Mesendoderm (in vitro differentiated cells): ENCODE measurements at regions not wholly inside any gene's neighbourhood (a gene's known extent, or its start where the extent isn't known, plus 50 kb on each side); places are given as distances from the start of the nearest gene placed in this dataset.

Experiments used
- DNase-seq: peaks from one replicate; pipeline ENCODE4 v3.0.0; 2013
- H2AK5ac ChIP-seq: 2 replicates; pipeline ENCODE4 v1.6.1; 2013; ENCODE audit warnings: low read length, inconsistent platforms
- H2BK120ac ChIP-seq: 2 replicates; pipeline ENCODE4 v1.6.1; 2013; ENCODE audit warnings: low read depth, mild to moderate bottlenecking, low read length, moderate library complexity, mixed read lengths
- H2BK15ac ChIP-seq: replicated peaks from 2 replicates; pipeline ENCODE4 v1.6.1; 2013; ENCODE audit warnings: low read depth, mild to moderate bottlenecking, moderate library complexity
- H2BK5ac ChIP-seq: 2 replicates; pipeline ENCODE4 v1.6.1; 2013; ENCODE audit warnings: low read length, inconsistent platforms
- H3K18ac ChIP-seq: 2 replicates; pipeline ENCODE4 v1.6.1; 2013; ENCODE audit warnings: mild to moderate bottlenecking, low read length, mixed read lengths
- H3K23ac ChIP-seq: one replicate; pipeline ENCODE4 v1.6.1; 2013; ENCODE audit warnings: low read length
- H3K27ac ChIP-seq: 2 replicates; pipeline ENCODE4 v1.5.1; 2013; ENCODE audit warnings: low read depth, mild to moderate bottlenecking, inconsistent platforms, low read length, moderate library complexity
- H3K27me3 ChIP-seq: 2 replicates; pipeline ENCODE4 v1.6.1; 2013; ENCODE audit warnings: low read length, control low read depth, mild to moderate bottlenecking, inconsistent platforms; ENCODE audit not compliant: insufficient read depth, poor library complexity
- H3K36me3 ChIP-seq: 2 replicates; pipeline ENCODE4 v1.6.1; 2013; ENCODE audit warnings: low read length, inconsistent platforms; ENCODE audit not compliant: control insufficient read depth, insufficient read depth
- H3K4ac ChIP-seq: one replicate; pipeline ENCODE4 v1.6.1; 2013; ENCODE audit warnings: low read depth, mild to moderate bottlenecking, low read length, moderate library complexity
- H3K4me1 ChIP-seq: 2 replicates; pipeline ENCODE4 v1.6.1; 2013; ENCODE audit warnings: low read depth, low read length, inconsistent platforms; ENCODE audit not compliant: control insufficient read depth
- H3K4me2 ChIP-seq: 2 replicates; pipeline ENCODE4 v1.6.1; 2013; ENCODE audit warnings: low read length
- H3K4me3 ChIP-seq: 2 replicates; pipeline ENCODE4 v1.5.1; 2013; ENCODE audit warnings: mild to moderate bottlenecking, low read length
- H3K56ac ChIP-seq: one replicate; pipeline ENCODE4 v1.6.1; 2013; ENCODE audit warnings: low read length
- H3K79me1 ChIP-seq: 2 replicates; pipeline ENCODE4 v1.6.1; 2013; ENCODE audit warnings: low read length, inconsistent platforms
- H3K79me2 ChIP-seq: 2 replicates; pipeline ENCODE4 v1.6.1; 2013; ENCODE audit warnings: mild to moderate bottlenecking, low read length; ENCODE audit not compliant: control insufficient read depth, insufficient read depth
- H3K9ac ChIP-seq: 2 replicates; pipeline ENCODE4 v1.6.1; 2013; ENCODE audit warnings: low read length, inconsistent platforms
- H4K5ac ChIP-seq: one replicate; pipeline ENCODE4 v1.6.1; 2013; ENCODE audit warnings: low read length
- H4K8ac ChIP-seq: one replicate; pipeline ENCODE4 v1.6.1; 2013; ENCODE audit warnings: low read depth, mild to moderate bottlenecking, control low read depth, low read length, moderate library complexity
- WGBS: extraction: QIAGEN DNeasy Blood & Tissue Kit; methylation state at CpG from one replicate; pipeline ENCODE4 v1.1.7; 2013; ENCODE audit warnings: low lambda C conversion rate, missing lambda C conversion rate; ENCODE audit not compliant: insufficient coverage; ENCODE audit errors: extremely low coverage; 5-methylcytosine and 5-hydroxymethylcytosine counted together

DNA sequence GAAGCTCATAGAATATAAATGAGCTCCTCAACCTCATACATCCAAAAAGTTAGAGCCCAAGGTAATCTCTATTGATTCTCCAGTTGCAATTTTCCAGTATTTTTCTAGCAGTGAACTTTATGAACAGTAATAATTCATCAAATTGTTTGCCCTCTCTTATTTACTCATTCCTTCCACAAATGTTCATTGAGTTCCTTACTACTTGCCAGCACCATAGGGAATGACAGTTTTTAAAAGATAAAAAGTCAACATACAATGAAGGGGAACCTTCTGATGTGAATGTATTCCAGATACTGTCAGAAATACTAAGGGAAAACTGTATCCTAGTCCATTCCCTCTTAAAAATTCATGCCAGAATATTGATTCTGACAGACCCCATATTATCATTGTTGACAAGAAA lies 277.0 kb upstream of the C1orf87 start:
- Histone ChIP-seq H3K27me3 (no peaks in the 10 kb centered on the region), H3K4me3 (no peak overlapping the region), H2AK5ac (no peak overlapping the region), H3K79me1 (no peaks in the 10 kb centered on the region), H2BK120ac (no peak overlapping the region), H2BK5ac (no peak overlapping the region), H4K8ac (no peak overlapping the region), H2BK15ac (no peak overlapping the region), H3K56ac (no peak overlapping the region), H3K79me2 (no peaks in the 10 kb centered on the region), H3K23ac (no peak overlapping the region), H3K27ac (no peak overlapping the region), H3K9ac (no peak overlapping the region), H3K4me2 (no peak overlapping the region), H3K36me3 (no peaks in the 10 kb centered on the region), H3K4me1 (no peaks in the 10 kb centered on the region), H3K4ac (no peak overlapping the region), H4K5ac (no peak overlapping the region), H3K18ac (no peak overlapping the region)
- no peak for DNase-seq

DNA sequence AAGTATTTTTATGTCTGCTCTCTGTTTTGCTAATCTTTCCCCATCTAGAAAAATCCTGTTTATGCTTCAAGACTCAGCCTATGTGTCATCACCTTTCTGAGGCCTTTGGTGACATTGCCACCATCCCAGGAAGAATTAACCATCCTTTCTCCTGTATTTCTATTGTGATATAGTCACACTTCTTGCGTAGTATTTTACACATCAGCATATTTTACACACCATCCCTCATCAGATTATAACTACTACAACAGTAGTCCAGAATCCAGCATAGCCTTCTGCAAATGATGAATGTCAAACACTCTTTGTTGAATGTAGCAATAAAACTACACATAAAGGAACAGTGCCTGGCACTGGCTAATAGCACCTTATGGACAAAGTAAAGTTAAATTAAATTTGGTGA lies 275.3 kb upstream of the C1orf87 start:
- H3K4me2 ChIP-seq, result no peak overlapping the region

DNA sequence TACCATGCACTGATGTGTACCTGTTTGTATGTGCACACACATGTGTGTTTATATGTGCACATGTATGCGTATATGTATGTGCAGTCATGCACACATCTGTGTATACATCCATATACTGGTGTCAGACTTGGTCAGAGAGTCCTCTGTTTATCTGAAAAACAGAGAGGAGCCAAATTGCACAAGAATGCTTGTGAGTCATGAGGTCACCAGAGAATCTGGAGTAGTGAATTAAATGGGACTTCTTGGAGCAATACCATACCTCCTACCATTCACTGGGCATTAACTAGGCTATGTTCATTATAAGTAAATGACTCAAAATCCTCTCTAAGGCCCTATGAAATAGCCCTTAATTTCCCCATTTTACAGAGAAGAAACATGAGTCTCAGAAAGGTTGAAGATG lies 272.1 kb upstream of the C1orf87 start:
- no peak overlapping the region for H3K27ac ChIP-seq
- no peak overlapping the region for H4K8ac ChIP-seq
- H2BK15ac ChIP-seq, result no peak overlapping the region
- no peak overlapping the region for H2BK120ac ChIP-seq
- H3K56ac ChIP-seq, result no peak overlapping the region
- DNase-seq, result no peak
- no peaks in the 10 kb centered on the region for H3K36me3 ChIP-seq
- no peaks in the 10 kb centered on the region for H3K79me1 ChIP-seq
- H2BK5ac ChIP-seq, result no peak overlapping the region
- H3K4me3 ChIP-seq, result no peak overlapping the region
- H3K4me1 ChIP-seq, result no peaks in the 10 kb centered on the region
- H3K9ac ChIP-seq, result no peak overlapping the region
- H3K27me3 ChIP-seq, result no peaks in the 10 kb centered on the region
- no peak overlapping the region for H2AK5ac ChIP-seq
- no peaks in the 10 kb centered on the region for H3K79me2 ChIP-seq
- no peak overlapping the region for H3K18ac ChIP-seq
- H4K5ac ChIP-seq, result no peak overlapping the region
- no CpG with 5 or more reads among the region's 1 CpG for WGBS
- H3K4ac ChIP-seq, result no peak overlapping the region
- no peak overlapping the region for H3K4me2 ChIP-seq
- no peak overlapping the region for H3K23ac ChIP-seq

More for the DNA sequence above, 275.3 kb upstream of the C1orf87 start:
- H4K8ac ChIP-seq, result no peak overlapping the region
- no peaks in the 10 kb centered on the region for H3K79me2 ChIP-seq
- H2BK15ac ChIP-seq, result no peak overlapping the region
- no peak overlapping the region for H3K4ac ChIP-seq
- no peak overlapping the region for H3K27ac ChIP-seq
- H2BK5ac ChIP-seq, result no peak overlapping the region
- H3K9ac ChIP-seq, result no peak overlapping the region
- no peaks in the 10 kb centered on the region for H3K27me3 ChIP-seq
- no peaks in the 10 kb centered on the region for H3K79me1 ChIP-seq
- H4K5ac ChIP-seq, result no peak overlapping the region
- H3K18ac ChIP-seq, result no peak overlapping the region
- H3K4me3 ChIP-seq, result no peak overlapping the region
- H3K23ac ChIP-seq, result no peak overlapping the region
- WGBS, result no CpG with 5 or more reads among the region's 1 CpG
- H3K4me1 ChIP-seq, result no peaks in the 10 kb centered on the region
- no peak overlapping the region for H2BK120ac ChIP-seq
- no peak overlapping the region for H3K56ac ChIP-seq
- H2AK5ac ChIP-seq, result no peak overlapping the region
- DNase-seq, result no peak
- no peaks in the 10 kb centered on the region for H3K36me3 ChIP-seq

DNA sequence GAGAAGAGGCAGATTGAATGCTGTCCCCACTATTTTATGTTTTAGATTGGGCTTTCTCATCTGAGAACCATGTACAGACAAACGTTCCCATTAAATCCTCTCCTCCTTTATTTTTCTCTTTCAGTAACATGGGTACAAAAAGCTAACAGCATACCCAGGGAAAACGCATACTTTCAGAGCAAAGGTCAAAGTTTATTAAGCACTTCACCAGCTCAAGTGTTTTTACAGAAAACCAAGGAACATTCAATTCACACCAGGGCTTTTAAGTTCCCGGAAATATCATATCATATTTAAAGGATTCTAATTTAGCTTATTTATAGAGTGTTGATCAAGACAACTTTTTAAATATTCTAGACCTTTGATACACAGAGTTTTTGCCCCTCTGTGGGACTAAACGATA lies 271.5 kb upstream of the C1orf87 start:
- Histone ChIP-seq H3K4me2 (no peak overlapping the region), H3K18ac (no peak overlapping the region), H4K5ac (no peak overlapping the region), H3K23ac (no peak overlapping the region), H3K79me2 (no peaks in the 10 kb centered on the region), H3K36me3 (no peaks in the 10 kb centered on the region), H3K4me1 (no peaks in the 10 kb centered on the region), H3K4me3 (no peak overlapping the region), H3K56ac (no peak overlapping the region), H3K9ac (no peak overlapping the region), H3K4ac (no peak overlapping the region), H4K8ac (no peak overlapping the region), H2BK120ac (no peak overlapping the region), H2BK15ac (no peak overlapping the region), H3K27me3 (no peaks in the 10 kb centered on the region), H3K27ac (no peak overlapping the region), H3K79me1 (no peaks in the 10 kb centered on the region), H2BK5ac (no peak overlapping the region), H2AK5ac (no peak overlapping the region)
- no CpG with 5 or more reads among the region's 4 CpGs for WGBS
- DNase-seq, result no peak

DNA sequence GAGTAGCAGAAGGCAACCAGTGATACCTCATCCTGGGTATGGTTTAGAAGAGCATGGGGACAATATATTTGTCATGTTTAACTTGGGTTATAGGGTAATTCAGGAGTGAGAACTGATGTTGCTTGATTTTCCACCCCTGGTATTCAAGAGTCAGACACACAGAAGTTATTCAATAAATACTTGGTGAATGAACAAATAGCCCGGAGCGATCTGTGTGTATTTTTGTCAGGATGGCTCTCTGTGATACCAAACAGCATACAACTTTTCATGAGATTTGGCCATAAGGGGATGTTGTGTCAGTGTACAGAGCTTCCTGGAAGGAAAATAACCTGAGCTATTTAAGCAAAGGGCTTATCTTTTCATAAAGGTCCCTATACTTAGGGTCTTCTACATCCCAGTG lies 270.2 kb upstream of the C1orf87 start:
- H3K18ac ChIP-seq, result no peak overlapping the region
- H3K79me1 ChIP-seq, result no peaks in the 10 kb centered on the region
- H3K27ac ChIP-seq, result no peak overlapping the region
- no peak overlapping the region for H3K56ac ChIP-seq
- H3K36me3 ChIP-seq, result no peaks in the 10 kb centered on the region
- H3K79me2 ChIP-seq, result no peaks in the 10 kb centered on the region
- no peak overlapping the region for H2AK5ac ChIP-seq
- no peak overlapping the region for H3K4me2 ChIP-seq
- H3K4me3 ChIP-seq, result no peak overlapping the region
- no peak for DNase-seq
- no CpG with 5 or more reads among the region's 2 CpGs for WGBS
- no peak overlapping the region for H3K23ac ChIP-seq
- no peak overlapping the region for H3K9ac ChIP-seq
- no peak overlapping the region for H4K5ac ChIP-seq
- H2BK120ac ChIP-seq, result no peak overlapping the region
- H3K27me3 ChIP-seq, result no peaks in the 10 kb centered on the region
- H4K8ac ChIP-seq, result no peak overlapping the region
- no peaks in the 10 kb centered on the region for H3K4me1 ChIP-seq
- no peak overlapping the region for H2BK5ac ChIP-seq
- no peak overlapping the region for H3K4ac ChIP-seq
- H2BK15ac ChIP-seq, result no peak overlapping the region

- no peaks in the 10 kb centered on the region for H3K79me2 ChIP-seq
- H3K4ac ChIP-seq, result no peak overlapping the region
- no peak overlapping the region for H2BK5ac ChIP-seq
- H3K4me1 ChIP-seq, result no peaks in the 10 kb centered on the region
- H3K56ac ChIP-seq, result no peak overlapping the region
- H2BK120ac ChIP-seq, result no peak overlapping the region
- H3K18ac ChIP-seq, result no peak overlapping the region
- no peak overlapping the region for H4K5ac ChIP-seq
- no peak overlapping the region for H3K23ac ChIP-seq
- no peak overlapping the region for H3K27ac ChIP-seq
- no peak overlapping the region for H2BK15ac ChIP-seq
- H3K79me1 ChIP-seq, result no peaks in the 10 kb centered on the region
- H3K4me3 ChIP-seq, result no peak overlapping the region
- no peaks in the 10 kb centered on the region for H3K36me3 ChIP-seq
- H3K9ac ChIP-seq, result no peak overlapping the region
- H2AK5ac ChIP-seq, result no peak overlapping the region
- no peak overlapping the region for H4K8ac ChIP-seq
- DNase-seq, result no peak
- H3K27me3 ChIP-seq, result no peaks in the 10 kb centered on the region
- WGBS, result no CpG with 5 or more reads among the region's 1 CpG
- no peak overlapping the region for H3K4me2 ChIP-seq
These were observed 269.0 kb upstream of the C1orf87 start for GRCh38 chr1:60342569-60342968.
